HCT116 (cell line): ENCODE measurements at regions not wholly inside any gene's neighbourhood (a gene's known extent, or its start where the extent isn't known, plus 50 kb on each side); places are given as distances from the start of the nearest gene placed in this dataset.

Experiments used
- ATF3 ChIP-seq: IDR thresholded peaks from 2 replicates; pipeline ENCODE4 v1.6.1; 2012
- POLR2A ChIP-seq: IDR thresholded peaks from 2 replicates; pipeline ENCODE4 v1.7.0; 2011; ENCODE audit warnings: borderline replicate concordance; ENCODE audit not compliant: insufficient read depth, insufficient read length; ENCODE audit errors: extremely low read depth
- TF ChIP-seq, protein P1 (sequence below), 3 experiments: fragments of 200-600 bp in 1 of 3; sonication (generic) in 1 of 3; IDR thresholded peaks in 2 of 3; conservative IDR thresholded peaks in 1 of 3; 2 replicates each; pipeline ENCODE4 v1.5.1; 2012 to 2017; ENCODE audit warnings: low read depth in 2 of 3, low read length in 2 of 3, antibody characterized with exemption in 1 of 3, borderline replicate concordance in 1 of 3, control low read depth in 1 of 3, mild to moderate bottlenecking in 1 of 3, mixed read lengths in 1 of 3, mixed run types in 1 of 3, moderate library complexity in 1 of 3; ENCODE audit not compliant: insufficient read depth in 1 of 3

DNA sequence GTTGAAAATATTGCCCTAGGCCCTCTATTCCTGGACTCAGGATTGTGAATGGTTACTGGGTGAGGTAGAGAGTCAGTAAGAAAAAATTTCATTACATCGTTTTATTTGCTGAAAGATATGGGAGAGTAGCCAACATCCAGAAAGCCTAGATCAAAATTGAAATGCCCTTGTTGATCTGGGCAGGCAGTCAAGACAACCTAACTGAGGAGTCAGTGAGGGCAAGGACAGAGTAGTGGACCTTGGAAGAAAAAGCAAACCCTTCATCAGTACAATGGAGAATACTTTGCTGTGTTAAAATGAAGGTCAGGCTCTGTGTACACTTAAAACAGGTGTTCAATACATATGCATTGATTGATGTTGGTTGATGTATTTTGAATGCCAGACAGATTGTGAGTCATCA lies 576.7 kb downstream of the OLFM4 start:
- TF ChIP-seq, protein P1, sequence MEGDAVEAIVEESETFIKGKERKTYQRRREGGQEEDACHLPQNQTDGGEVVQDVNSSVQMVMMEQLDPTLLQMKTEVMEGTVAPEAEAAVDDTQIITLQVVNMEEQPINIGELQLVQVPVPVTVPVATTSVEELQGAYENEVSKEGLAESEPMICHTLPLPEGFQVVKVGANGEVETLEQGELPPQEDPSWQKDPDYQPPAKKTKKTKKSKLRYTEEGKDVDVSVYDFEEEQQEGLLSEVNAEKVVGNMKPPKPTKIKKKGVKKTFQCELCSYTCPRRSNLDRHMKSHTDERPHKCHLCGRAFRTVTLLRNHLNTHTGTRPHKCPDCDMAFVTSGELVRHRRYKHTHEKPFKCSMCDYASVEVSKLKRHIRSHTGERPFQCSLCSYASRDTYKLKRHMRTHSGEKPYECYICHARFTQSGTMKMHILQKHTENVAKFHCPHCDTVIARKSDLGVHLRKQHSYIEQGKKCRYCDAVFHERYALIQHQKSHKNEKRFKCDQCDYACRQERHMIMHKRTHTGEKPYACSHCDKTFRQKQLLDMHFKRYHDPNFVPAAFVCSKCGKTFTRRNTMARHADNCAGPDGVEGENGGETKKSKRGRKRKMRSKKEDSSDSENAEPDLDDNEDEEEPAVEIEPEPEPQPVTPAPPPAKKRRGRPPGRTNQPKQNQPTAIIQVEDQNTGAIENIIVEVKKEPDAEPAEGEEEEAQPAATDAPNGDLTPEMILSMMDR (IDR thresholded peaks at IDR 0.05 in 2 of 3, conservative IDR thresholded peaks at IDR 0.05 in 1 of 3; ENCODE audit: borderline replicate concordance in 1 of 3, insufficient read depth in 1 of 3, low read depth in 2 of 3, low read length in 2 of 3) = no peak
- no peak for TF ChIP-seq POLR2A
- no peak for TF ChIP-seq ATF3
